Glutamatergic neuron (in vitro differentiated cells): ENCODE measurements at regions not wholly inside any gene's neighbourhood (a gene's known extent, or its start where the extent isn't known, plus 50 kb on each side); places are given as distances from the start of the nearest gene placed in this dataset.
"Not testable (repeated sequence)": the region's sequence is repeated elsewhere in the genome, so short reads cannot be mapped to it uniquely, and the experiment has no call there.

Source experiments
- DNase-seq: peaks from one replicate; pipeline ENCODE4 v3.0.0; 2022
- H3K27ac Mint-ChIP-seq: one replicate; pipeline ENCODE4 v1.8.0; 2020; ENCODE audit warnings: mild to moderate bottlenecking, mixed read lengths, inconsistent platforms; ENCODE audit not compliant: unreplicated experiment
- H3K27me3 Mint-ChIP-seq: one replicate; pipeline ENCODE4 v1.8.0; 2020; ENCODE audit warnings: mild to moderate bottlenecking, moderate library complexity, mixed read lengths, inconsistent platforms; ENCODE audit not compliant: unreplicated experiment
- H3K36me3 Mint-ChIP-seq: one replicate; pipeline ENCODE4 v1.8.0; 2020; ENCODE audit warnings: mild to moderate bottlenecking, mixed read lengths, inconsistent platforms; ENCODE audit not compliant: unreplicated experiment
- H3K4me1 Mint-ChIP-seq: one replicate; pipeline ENCODE4 v1.8.0; 2020; ENCODE audit warnings: mild to moderate bottlenecking, low read depth, mixed read lengths, inconsistent platforms; ENCODE audit not compliant: unreplicated experiment
- H3K4me3 Mint-ChIP-seq: one replicate; pipeline ENCODE4 v1.8.0; 2020; ENCODE audit warnings: mild to moderate bottlenecking, mixed read lengths, inconsistent platforms; ENCODE audit not compliant: unreplicated experiment
- H3K9me3 Mint-ChIP-seq: one replicate; pipeline ENCODE4 v1.8.0; 2020; ENCODE audit warnings: mild to moderate bottlenecking, moderate library complexity, mixed read lengths, inconsistent platforms; ENCODE audit not compliant: unreplicated experiment
- CTCF ChIP-seq: fragments of 200-600 bp; sonication (generic); IDR thresholded peaks from one replicate; pipeline ENCODE4 v1.5.0; 2021; ENCODE audit not compliant: partially characterized antibody, unreplicated experiment

GRCh38 chr2:184455624-184456023 lies 142.7 kb upstream of the ZNF804A start:
- DNase-seq: no peak
- Mint-ChIP-seq H3K4me3 (no peak overlapping the region), H3K27ac (no peak overlapping the region), H3K27me3 (no peaks in the 10 kb centered on the region), H3K36me3 (no peaks in the 10 kb centered on the region), H3K9me3 (no peaks in the 10 kb centered on the region), H3K4me1 (no peaks in the 10 kb centered on the region)
- no peak for TF ChIP-seq CTCF

GRCh38 chr2:184456693-184457092 lies 141.6 kb upstream of the ZNF804A start:
- H3K27me3 Mint-ChIP-seq, DNase-seq, H3K4me1 Mint-ChIP-seq, H3K9me3 Mint-ChIP-seq, H3K27ac Mint-ChIP-seq, H3K36me3 Mint-ChIP-seq, H3K4me3 Mint-ChIP-seq: not testable (repeated sequence)

GRCh38 chr2:184463102-184463865 lies 135.0 kb upstream of the ZNF804A start:
- H3K9me3 Mint-ChIP-seq: no peaks in the 10 kb centered on the region
- H3K27ac Mint-ChIP-seq: no peak overlapping the region
- no peak for TF ChIP-seq CTCF
- DNase-seq: no peak
- H3K4me3 Mint-ChIP-seq: no peak overlapping the region
- no peaks in the 10 kb centered on the region for H3K4me1 Mint-ChIP-seq
- no peaks in the 10 kb centered on the region for H3K36me3 Mint-ChIP-seq
- no peaks in the 10 kb centered on the region for H3K27me3 Mint-ChIP-seq

GRCh38 chr2:184463866-184464248 lies 134.5 kb upstream of the ZNF804A start:
- Mint-ChIP-seq H3K27ac (no peak overlapping the region), H3K27me3 (no peaks in the 10 kb centered on the region), H3K36me3 (no peaks in the 10 kb centered on the region), H3K9me3 (no peaks in the 10 kb centered on the region), H3K4me3 (no peak overlapping the region), H3K4me1 (no peaks in the 10 kb centered on the region)
- no peak for DNase-seq
- no peak for TF ChIP-seq CTCF

- no peaks in the 10 kb centered on the region for H3K9me3 Mint-ChIP-seq
- H3K4me1 Mint-ChIP-seq: no peaks in the 10 kb centered on the region
- no peak overlapping the region for H3K27ac Mint-ChIP-seq
- DNase-seq: no peak
- TF ChIP-seq CTCF: no peak
- no peaks in the 10 kb centered on the region for H3K27me3 Mint-ChIP-seq
- H3K4me3 Mint-ChIP-seq: no peak overlapping the region
- H3K36me3 Mint-ChIP-seq: no peaks in the 10 kb centered on the region
These were observed 129.5 kb upstream of the ZNF804A start for GRCh38 chr2:184468826-184469225.

GRCh38 chr2:184472481-184472880 lies 125.8 kb upstream of the ZNF804A start:
- TF ChIP-seq CTCF: no peak
- Mint-ChIP-seq H3K27ac (no peak overlapping the region), H3K4me1 (no peaks in the 10 kb centered on the region), H3K27me3 (no peaks in the 10 kb centered on the region), H3K36me3 (no peaks in the 10 kb centered on the region), H3K9me3 (no peaks in the 10 kb centered on the region), H3K4me3 (no peak overlapping the region)
- no peak for DNase-seq
